ENCODE measurements at regions not wholly inside any gene's neighbourhood (a gene's known extent, or its start where the extent isn't known, plus 50 kb on each side); places are given as distances from the start of the nearest gene placed in this dataset.
A peak's percentile ranks its signal among the peaks of the same experiment; 100 is the strongest.

DNA sequence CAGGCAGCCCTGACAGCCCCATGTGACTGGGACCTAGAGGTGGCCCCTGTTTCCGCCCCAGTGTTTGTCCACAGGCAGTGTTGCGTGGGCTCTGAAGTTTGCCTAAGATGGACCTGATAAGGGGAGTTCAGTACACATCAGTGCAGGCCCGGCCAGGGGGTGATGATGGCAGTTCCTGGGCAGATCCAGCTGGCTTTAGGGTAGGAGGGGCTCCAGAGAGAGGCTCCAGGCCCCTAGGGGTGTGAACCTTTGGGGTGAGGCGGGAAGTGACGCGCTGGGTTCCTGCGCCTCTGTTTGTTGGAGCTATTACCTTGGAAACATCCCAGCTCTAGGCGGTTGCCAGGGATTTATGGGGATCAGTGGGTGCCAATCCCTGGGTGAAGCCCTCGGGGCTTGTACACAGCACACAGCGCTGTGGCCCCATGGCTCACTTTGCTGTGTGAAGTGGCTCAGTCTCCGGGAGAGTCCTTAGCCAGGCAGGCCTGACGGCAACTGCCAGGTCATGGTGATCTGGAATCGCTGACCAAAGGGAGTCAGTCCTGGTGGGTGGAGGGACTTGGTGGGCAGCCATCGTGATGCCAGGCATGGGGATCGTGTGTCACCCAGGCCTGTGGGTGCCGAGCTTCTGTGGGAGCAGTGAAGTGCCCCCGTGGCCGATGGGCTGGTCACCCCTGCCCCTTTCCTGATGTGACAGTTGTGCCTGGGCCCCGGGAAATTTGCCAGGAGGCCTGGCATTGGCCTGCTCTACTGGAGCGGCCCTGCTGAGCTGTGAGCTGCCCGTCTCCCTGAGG lies 146.1 kb downstream of the SEC14L1 start (continued):
- TF ChIP-seq KLF17 (tag by site-specific recombination; IDR thresholded peaks at IDR 0.05) (no peak), ZNF391 (tag by site-specific recombination; IDR thresholded peaks at IDR 0.05; ENCODE audit: borderline replicate concordance, low read depth) (no peak), AEBP2 (tag by site-specific recombination; IDR thresholded peaks at IDR 0.05; ENCODE audit: borderline replicate concordance) (no peak), CTCF (tag by site-specific recombination; IDR thresholded peaks at IDR 0.05) (no peak), YY2 (tag by site-specific recombination; IDR thresholded peaks at IDR 0.05) (no peak), SCRT1 (tag by site-specific recombination; IDR thresholded peaks at IDR 0.05; ENCODE audit: borderline replicate concordance) (no peak), MZF1 (tag by site-specific recombination; IDR thresholded peaks at IDR 0.05; ENCODE audit: borderline replicate concordance) (no peak), ZBTB10 (tag by site-specific recombination; IDR thresholded peaks at IDR 0.05) (peak; percentile 30; the same call in 1 of the 2 replicates), FEZF1 (tag by site-specific recombination; IDR thresholded peaks at IDR 0.05) (no peak), SCRT2 (tag by site-specific recombination; IDR thresholded peaks at IDR 0.05) (no peak), ZNF157 (tag by site-specific recombination; IDR thresholded peaks at IDR 0.05) (no peak), MEIS1 (CRISPR knock-in tag; IDR thresholded peaks at IDR 0.05; ENCODE audit: borderline replicate concordance) (no peak), ZNF777 (tag by site-specific recombination; IDR thresholded peaks at IDR 0.05; ENCODE audit: borderline replicate concordance) (no peak), ZNF2 (tag by site-specific recombination; IDR thresholded peaks at IDR 0.05) (no peak), ZNF585B (tag by site-specific recombination; IDR thresholded peaks at IDR 0.05) (no peak), ZNF521 (tag by site-specific recombination; IDR thresholded peaks at IDR 0.05) (no peak), ZNF366 (tag by site-specific recombination; conservative IDR thresholded peaks at IDR 0.05) (0 out of 2 replicates have a peak, but pooled peaks have one; percentile 15), GLIS1 (tag by site-specific recombination; IDR thresholded peaks at IDR 0.05) (peak; percentile 97), ZNF488 (tag by site-specific recombination; IDR thresholded peaks at IDR 0.05) (no peak), ZNF704 (tag by site-specific recombination; IDR thresholded peaks at IDR 0.05) (no peak), ZNF24 (tag by site-specific recombination; IDR thresholded peaks at IDR 0.05) (no peak), ZFP37 (tag by site-specific recombination; IDR thresholded peaks at IDR 0.05) (no peak)
- TF ChIP-seq, protein P1, sequence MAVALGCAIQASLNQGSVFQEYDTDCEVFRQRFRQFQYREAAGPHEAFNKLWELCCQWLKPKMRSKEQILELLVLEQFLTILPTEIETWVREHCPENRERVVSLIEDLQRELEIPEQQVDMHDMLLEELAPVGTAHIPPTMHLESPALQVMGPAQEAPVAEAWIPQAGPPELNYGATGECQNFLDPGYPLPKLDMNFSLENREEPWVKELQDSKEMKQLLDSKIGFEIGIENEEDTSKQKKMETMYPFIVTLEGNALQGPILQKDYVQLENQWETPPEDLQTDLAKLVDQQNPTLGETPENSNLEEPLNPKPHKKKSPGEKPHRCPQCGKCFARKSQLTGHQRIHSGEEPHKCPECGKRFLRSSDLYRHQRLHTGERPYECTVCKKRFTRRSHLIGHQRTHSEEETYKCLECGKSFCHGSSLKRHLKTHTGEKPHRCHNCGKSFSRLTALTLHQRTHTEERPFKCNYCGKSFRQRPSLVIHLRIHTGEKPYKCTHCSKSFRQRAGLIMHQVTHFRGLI (tag by site-specific recombination; IDR thresholded peaks at IDR 0.05) = 0 out of 2 replicates have a peak, but pooled peaks have one; percentile 17
- TF ChIP-seq, protein P2, sequence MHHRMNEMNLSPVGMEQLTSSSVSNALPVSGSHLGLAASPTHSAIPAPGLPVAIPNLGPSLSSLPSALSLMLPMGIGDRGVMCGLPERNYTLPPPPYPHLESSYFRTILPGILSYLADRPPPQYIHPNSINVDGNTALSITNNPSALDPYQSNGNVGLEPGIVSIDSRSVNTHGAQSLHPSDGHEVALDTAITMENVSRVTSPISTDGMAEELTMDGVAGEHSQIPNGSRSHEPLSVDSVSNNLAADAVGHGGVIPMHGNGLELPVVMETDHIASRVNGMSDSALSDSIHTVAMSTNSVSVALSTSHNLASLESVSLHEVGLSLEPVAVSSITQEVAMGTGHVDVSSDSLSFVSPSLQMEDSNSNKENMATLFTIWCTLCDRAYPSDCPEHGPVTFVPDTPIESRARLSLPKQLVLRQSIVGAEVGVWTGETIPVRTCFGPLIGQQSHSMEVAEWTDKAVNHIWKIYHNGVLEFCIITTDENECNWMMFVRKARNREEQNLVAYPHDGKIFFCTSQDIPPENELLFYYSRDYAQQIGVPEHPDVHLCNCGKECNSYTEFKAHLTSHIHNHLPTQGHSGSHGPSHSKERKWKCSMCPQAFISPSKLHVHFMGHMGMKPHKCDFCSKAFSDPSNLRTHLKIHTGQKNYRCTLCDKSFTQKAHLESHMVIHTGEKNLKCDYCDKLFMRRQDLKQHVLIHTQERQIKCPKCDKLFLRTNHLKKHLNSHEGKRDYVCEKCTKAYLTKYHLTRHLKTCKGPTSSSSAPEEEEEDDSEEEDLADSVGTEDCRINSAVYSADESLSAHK (tag by site-specific recombination; IDR thresholded peaks at IDR 0.05) = no peak
